Dedifferentiated amniotic fluid mesenchymal stem cell (primary cell): ENCODE measurements at regions not wholly inside any gene's neighbourhood (a gene's known extent, or its start where the extent isn't known, plus 50 kb on each side); places are given as distances from the start of the nearest gene placed in this dataset.

Experiments used
- DNase-seq: peaks from one replicate; pipeline ENCODE4 v3.0.0-alpha.2; 2016; ENCODE audit errors: extremely low spot score

GRCh38 chr5:97405941-97406340, 222.9 kb upstream of the RIOK2 start:
- DNase-seq = no peak

GRCh38 chr5:97406946-97407676, 224.1 kb upstream of the RIOK2 start:
- DNase-seq = no peak

- DNase-seq = no peak
Measured at GRCh38 chr5:97408331-97408730, 225.3 kb upstream of the RIOK2 start.

GRCh38 chr5:97412959-97413358, 229.9 kb upstream of the RIOK2 start:
- no peak for DNase-seq

- DNase-seq = no peak
Measured at GRCh38 chr5:97417986-97418385, 234.9 kb upstream of the RIOK2 start.

- DNase-seq = no peak
Measured at GRCh38 chr5:97418462-97418861, 235.4 kb upstream of the RIOK2 start.

GRCh38 chr5:97420646-97421045, 237.6 kb upstream of the RIOK2 start:
- no peak for DNase-seq

GRCh38 chr5:97422678-97423077, 239.6 kb upstream of the RIOK2 start:
- DNase-seq = no peak

GRCh38 chr5:97425511-97425910, 242.5 kb upstream of the RIOK2 start:
- no peak for DNase-seq

GRCh38 chr5:97427235-97427634, 244.2 kb upstream of the RIOK2 start:
- DNase-seq = no peak

GRCh38 chr5:97434021-97434420, 251.0 kb upstream of the RIOK2 start:
- no peak for DNase-seq

GRCh38 chr5:97436405-97436804, 253.4 kb upstream of the RIOK2 start:
- DNase-seq = no peak

GRCh38 chr5:97443740-97444139, 260.7 kb upstream of the RIOK2 start:
- DNase-seq = no peak

- no peak for DNase-seq
Measured at GRCh38 chr5:97449172-97449571, 266.1 kb upstream of the RIOK2 start.

GRCh38 chr5:97452646-97453045, 269.6 kb upstream of the RIOK2 start:
- DNase-seq = no peak

- no peak for DNase-seq
Measured at GRCh38 chr5:97453263-97453662, 270.2 kb upstream of the RIOK2 start.

- no peak for DNase-seq
Measured at GRCh38 chr5:97454015-97454414, 271.0 kb upstream of the RIOK2 start.

GRCh38 chr5:97455996-97456395, 272.9 kb upstream of the RIOK2 start:
- no peak for DNase-seq

- DNase-seq = no peak
Measured at GRCh38 chr5:97458851-97459250, 275.8 kb upstream of the RIOK2 start.

- no peak for DNase-seq
Measured at GRCh38 chr5:97471951-97472350, 288.9 kb upstream of the RIOK2 start.

- no peak for DNase-seq
Measured at GRCh38 chr5:97475847-97476246, 292.8 kb upstream of the RIOK2 start.

GRCh38 chr5:97476852-97477534, 293.9 kb upstream of the RIOK2 start:
- DNase-seq = no peak

GRCh38 chr5:97478483-97478882, 295.4 kb upstream of the RIOK2 start:
- no peak for DNase-seq

- DNase-seq = no peak
Measured at GRCh38 chr5:97480313-97480712, 297.3 kb upstream of the RIOK2 start.
